Liver (tissue), 8 donors: ENCODE measurements at regions not wholly inside any gene's neighbourhood (a gene's known extent, or its start where the extent isn't known, plus 50 kb on each side); places are given as distances from the start of the nearest gene placed in this dataset.

Experiments
- DNase-seq: peaks from one replicate; pipeline ENCODE4 v3.0.0-alpha.2; 2017; ENCODE audit warnings: low spot score
- H3K27ac ChIP-seq, 2 donors: one replicate each; pipeline ENCODE4 v1.7.0; 2013; ENCODE audit warnings: inconsistent platforms in 2 of 2, low read length in 2 of 2, control low read depth in 1 of 2, low read depth in 1 of 2, mild to moderate bottlenecking in 1 of 2
- H3K27me3 ChIP-seq, 4 donors: one replicate each; pipeline versions ENCODE4 v1.6.1 to v1.7.0; 2013; ENCODE audit warnings: low read length in 3 of 4, inconsistent platforms in 1 of 4, mild to moderate bottlenecking in 1 of 4, moderate library complexity in 1 of 4; ENCODE audit not compliant: control insufficient read depth in 4 of 4, insufficient read depth in 4 of 4
- H3K36me3 ChIP-seq, 4 donors: one replicate each; pipeline versions ENCODE4 v1.6.1 to v1.7.0; 2013; ENCODE audit warnings: low read length in 3 of 4, mild to moderate bottlenecking in 3 of 4, low read depth in 1 of 4, moderate library complexity in 1 of 4; ENCODE audit not compliant: control insufficient read depth in 4 of 4, insufficient read depth in 3 of 4
- H3K4me1 ChIP-seq, 4 donors: one replicate each; pipeline versions ENCODE4 v1.6.1 to v1.7.0; 2013; ENCODE audit warnings: low read length in 3 of 4, mild to moderate bottlenecking in 3 of 4, moderate library complexity in 1 of 4; ENCODE audit not compliant: control insufficient read depth in 4 of 4, insufficient read depth in 4 of 4
- H3K4me3 ChIP-seq, 3 donors: one replicate each; pipeline versions ENCODE4 v1.6.1 to v1.7.0; 2013; ENCODE audit warnings: low read length in 3 of 3, control low read depth in 1 of 3, low read depth in 1 of 3, mild to moderate bottlenecking in 1 of 3
- H3K9ac ChIP-seq, 2 donors: one replicate each; pipeline ENCODE4 v1.7.0; 2013; ENCODE audit warnings: low read length in 2 of 2, mild to moderate bottlenecking in 2 of 2, moderate library complexity in 2 of 2, control low read depth in 1 of 2, low read depth in 1 of 2
- H3K9me3 ChIP-seq, 4 donors: one replicate each; pipeline versions ENCODE4 v1.6.1 to v1.7.0; 2013; ENCODE audit warnings: low read length in 3 of 4; ENCODE audit not compliant: control insufficient read depth in 4 of 4
- FOXA1 ChIP-seq: IDR thresholded peaks from 2 replicates; pipeline ENCODE4 v1.6.1; 2016; ENCODE audit warnings: antibody characterized with exemption
- FOXA2 ChIP-seq: IDR thresholded peaks from 2 replicates; pipeline ENCODE4 v1.6.1; 2016; ENCODE audit warnings: antibody characterized with exemption
- NR2F2 ChIP-seq: IDR thresholded peaks from 2 replicates; pipeline ENCODE4 v1.6.1; 2016; ENCODE audit warnings: antibody characterized with exemption
- RAD21 ChIP-seq, 2 donors: IDR thresholded peaks; 2 replicates each; pipeline ENCODE4 v1.6.1; 2016; ENCODE audit warnings: antibody characterized with exemption in 2 of 2, mild to moderate bottlenecking in 2 of 2
- REST ChIP-seq: IDR thresholded peaks from 2 replicates; pipeline ENCODE4 v1.6.1; 2016; ENCODE audit warnings: antibody characterized with exemption, mild to moderate bottlenecking
- RXRA ChIP-seq, 2 donors: IDR thresholded peaks; 2 replicates each; pipeline ENCODE4 v1.6.1; 2017 to 2018; ENCODE audit warnings: antibody characterized with exemption in 2 of 2, mild to moderate bottlenecking in 1 of 2
- TAF1 ChIP-seq: conservative IDR thresholded peaks from 2 replicates; pipeline ENCODE4 v1.6.1; 2016; ENCODE audit warnings: antibody characterized with exemption, mild to moderate bottlenecking
- WGBS: extraction: QIAGEN DNeasy Blood & Tissue Kit; methylation state at CpG from one replicate; pipeline ENCODE4 v1.1.7; 2013; 5-methylcytosine and 5-hydroxymethylcytosine counted together
- TF ChIP-seq, protein P1 (sequence below): IDR thresholded peaks from 2 replicates; pipeline ENCODE4 v1.6.1; 2016; ENCODE audit warnings: antibody characterized with exemption
- TF ChIP-seq, protein P2 (sequence below): IDR thresholded peaks from 2 replicates; pipeline ENCODE4 v1.6.1; 2016; ENCODE audit warnings: antibody characterized with exemption
- TF ChIP-seq, protein P3 (sequence below): fragments of 150-350 bp; IDR thresholded peaks from 2 replicates; pipeline ENCODE4 v1.5.1; 2017; ENCODE audit warnings: improper control_type of control experiment, low read depth, low read length; ENCODE audit not compliant: missing input control
- donor health status: healthy.
- donor health status: healthy.
- donor health status: healthy.
- donor health status: healthy.
- donor health status: healthy.

DNA sequence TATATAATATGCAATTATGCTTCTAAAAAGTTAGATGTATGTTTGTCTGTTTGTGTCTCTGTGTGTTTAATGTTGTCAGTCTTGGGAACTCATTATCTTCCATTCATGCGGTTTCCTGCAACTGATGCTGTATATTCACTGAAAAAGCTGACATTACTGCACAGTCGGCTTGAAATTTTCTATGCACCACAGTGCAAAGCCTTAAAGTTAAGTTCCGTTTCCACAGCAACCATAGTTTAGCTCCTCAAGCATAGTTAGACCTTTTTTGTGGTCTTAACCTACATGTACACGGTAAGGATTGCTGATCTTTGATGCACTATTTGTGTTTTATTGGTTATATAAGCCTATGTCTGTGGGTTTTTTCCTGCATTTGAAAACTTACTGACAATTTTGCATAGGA lies 309.4 kb downstream of the KCNC2 start:
- WGBS, result 82% methylated on average over 4 of the region's 4 CpGs
- no peak for DNase-seq
- Histone ChIP-seq H3K36me3 (no peaks in the 10 kb centered on the region), H3K27me3 (no peaks in the 10 kb centered on the region), H3K4me3 (no peak overlapping the region), H3K4me1 (no peaks in the 10 kb centered on the region), H3K9me3 (no peaks in the 10 kb centered on the region), H3K9ac (no peak overlapping the region), H3K27ac (no peak overlapping the region)
- TF ChIP-seq, protein P1, sequence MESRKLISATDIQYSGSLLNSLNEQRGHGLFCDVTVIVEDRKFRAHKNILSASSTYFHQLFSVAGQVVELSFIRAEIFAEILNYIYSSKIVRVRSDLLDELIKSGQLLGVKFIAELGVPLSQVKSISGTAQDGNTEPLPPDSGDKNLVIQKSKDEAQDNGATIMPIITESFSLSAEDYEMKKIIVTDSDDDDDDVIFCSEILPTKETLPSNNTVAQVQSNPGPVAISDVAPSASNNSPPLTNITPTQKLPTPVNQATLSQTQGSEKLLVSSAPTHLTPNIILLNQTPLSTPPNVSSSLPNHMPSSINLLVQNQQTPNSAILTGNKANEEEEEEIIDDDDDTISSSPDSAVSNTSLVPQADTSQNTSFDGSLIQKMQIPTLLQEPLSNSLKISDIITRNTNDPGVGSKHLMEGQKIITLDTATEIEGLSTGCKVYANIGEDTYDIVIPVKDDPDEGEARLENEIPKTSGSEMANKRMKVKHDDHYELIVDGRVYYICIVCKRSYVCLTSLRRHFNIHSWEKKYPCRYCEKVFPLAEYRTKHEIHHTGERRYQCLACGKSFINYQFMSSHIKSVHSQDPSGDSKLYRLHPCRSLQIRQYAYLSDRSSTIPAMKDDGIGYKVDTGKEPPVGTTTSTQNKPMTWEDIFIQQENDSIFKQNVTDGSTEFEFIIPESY, result no peak
- TF ChIP-seq RAD21 (IDR thresholded peaks at IDR 0.05) (no peak), RXRA (IDR thresholded peaks at IDR 0.05) (no peak), NR2F2 (no peak), FOXA1 (no peak), FOXA2 (no peak)
- TF ChIP-seq, protein P2, sequence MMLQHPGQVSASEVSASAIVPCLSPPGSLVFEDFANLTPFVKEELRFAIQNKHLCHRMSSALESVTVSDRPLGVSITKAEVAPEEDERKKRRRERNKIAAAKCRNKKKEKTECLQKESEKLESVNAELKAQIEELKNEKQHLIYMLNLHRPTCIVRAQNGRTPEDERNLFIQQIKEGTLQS, result no peak
- TF ChIP-seq, protein P3, sequence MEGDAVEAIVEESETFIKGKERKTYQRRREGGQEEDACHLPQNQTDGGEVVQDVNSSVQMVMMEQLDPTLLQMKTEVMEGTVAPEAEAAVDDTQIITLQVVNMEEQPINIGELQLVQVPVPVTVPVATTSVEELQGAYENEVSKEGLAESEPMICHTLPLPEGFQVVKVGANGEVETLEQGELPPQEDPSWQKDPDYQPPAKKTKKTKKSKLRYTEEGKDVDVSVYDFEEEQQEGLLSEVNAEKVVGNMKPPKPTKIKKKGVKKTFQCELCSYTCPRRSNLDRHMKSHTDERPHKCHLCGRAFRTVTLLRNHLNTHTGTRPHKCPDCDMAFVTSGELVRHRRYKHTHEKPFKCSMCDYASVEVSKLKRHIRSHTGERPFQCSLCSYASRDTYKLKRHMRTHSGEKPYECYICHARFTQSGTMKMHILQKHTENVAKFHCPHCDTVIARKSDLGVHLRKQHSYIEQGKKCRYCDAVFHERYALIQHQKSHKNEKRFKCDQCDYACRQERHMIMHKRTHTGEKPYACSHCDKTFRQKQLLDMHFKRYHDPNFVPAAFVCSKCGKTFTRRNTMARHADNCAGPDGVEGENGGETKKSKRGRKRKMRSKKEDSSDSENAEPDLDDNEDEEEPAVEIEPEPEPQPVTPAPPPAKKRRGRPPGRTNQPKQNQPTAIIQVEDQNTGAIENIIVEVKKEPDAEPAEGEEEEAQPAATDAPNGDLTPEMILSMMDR, result no peak

GRCh38 chr12:74903522-74903921 lies 306.1 kb downstream of the KCNC2 start:
- no peaks in the 10 kb centered on the region for H3K27me3 ChIP-seq
- 10% methylated on average over 1 of the region's 1 CpG for WGBS

GRCh38 chr12:74906224-74906623 lies 303.4 kb downstream of the KCNC2 start:
- Histone ChIP-seq H3K9ac (no peak overlapping the region), H3K36me3 (no peaks in the 10 kb centered on the region), H3K27me3 (no peaks in the 10 kb centered on the region), H3K9me3 (no peaks in the 10 kb centered on the region), H3K27ac (no peak overlapping the region), H3K4me1 (no peaks in the 10 kb centered on the region), H3K4me3 (no peak overlapping the region)
- no peak for DNase-seq
- TF ChIP-seq, protein P3, result peak; percentile 8
- TF ChIP-seq REST (no peak), TAF1 (no peak), RXRA (IDR thresholded peaks at IDR 0.05) (no peak), RAD21 (IDR thresholded peaks at IDR 0.05) (peak; percentile 5 to 42), NR2F2 (no peak)
- WGBS, result 77% methylated on average over 5 of the region's 5 CpGs

More at GRCh38 chr12:74903522-74903921, 306.1 kb downstream of the KCNC2 start:
- no peak for TF ChIP-seq NR2F2
- peak in 1 of 2 donors; percentile 27 for TF ChIP-seq RAD21 (IDR thresholded peaks at IDR 0.05)
- Histone ChIP-seq H3K36me3 (no peaks in the 10 kb centered on the region), H3K9me3 (no peaks in the 10 kb centered on the region), H3K27ac (no peak overlapping the region), H3K4me3 (no peak overlapping the region), H3K4me1 (no peaks in the 10 kb centered on the region), H3K9ac (no peak overlapping the region)
- DNase-seq, result no peak
